ENCODE measurements at regions not wholly inside any gene's neighbourhood (a gene's known extent, or its start where the extent isn't known, plus 50 kb on each side); places are given as distances from the start of the nearest gene placed in this dataset.

- DNase-seq (ENCODE audit: low spot score) = no peak
- TF ChIP-seq CEBPB (IDR thresholded peaks at IDR 0.05; ENCODE audit: borderline replicate concordance, low read depth, low read length) (no peak), ZFP41 (CRISPR knock-in tag; IDR thresholded peaks at IDR 0.05; ENCODE audit: borderline replicate concordance) (no peak), ZBTB26 (CRISPR knock-in tag; IDR thresholded peaks at IDR 0.05; ENCODE audit: borderline replicate concordance) (no peak), POLR2A (IDR thresholded peaks at IDR 0.05; ENCODE audit: insufficient read depth in 1 of 2, low read depth in 2 of 2, low read length in 2 of 2) (no peak), ZBTB7A (CRISPR knock-in tag; IDR thresholded peaks at IDR 0.05) (no peak), RBAK (CRISPR knock-in tag; IDR thresholded peaks at IDR 0.05) (no peak), PAX8 (CRISPR knock-in tag; IDR thresholded peaks at IDR 0.05; ENCODE audit: borderline replicate concordance) (no peak), NCOA1 (CRISPR knock-in tag; IDR thresholded peaks at IDR 0.05) (no peak), HDAC2 (CRISPR knock-in tag; IDR thresholded peaks at IDR 0.05) (no peak), ZNF766 (CRISPR knock-in tag; IDR thresholded peaks at IDR 0.05; ENCODE audit: borderline replicate concordance) (no peak), MLXIP (CRISPR knock-in tag; IDR thresholded peaks at IDR 0.05; ENCODE audit: borderline replicate concordance) (no peak), RORA (CRISPR knock-in tag; IDR thresholded peaks at IDR 0.05) (no peak), GRHL1 (CRISPR knock-in tag; conservative IDR thresholded peaks at IDR 0.05) (no peak), ZNF607 (CRISPR knock-in tag; IDR thresholded peaks at IDR 0.05; ENCODE audit: borderline replicate concordance) (no peak), SP4 (CRISPR knock-in tag; IDR thresholded peaks at IDR 0.05) (no peak), ZBTB46 (CRISPR knock-in tag; IDR thresholded peaks at IDR 0.05; ENCODE audit: borderline replicate concordance) (no peak), HOXA7 (CRISPR knock-in tag; IDR thresholded peaks at IDR 0.05) (no peak), ZNF747 (CRISPR knock-in tag; IDR thresholded peaks at IDR 0.05; ENCODE audit: borderline replicate concordance) (no peak), DPF2 (CRISPR knock-in tag; IDR thresholded peaks at IDR 0.05; ENCODE audit: borderline replicate concordance, low read depth) (no peak)
- Histone ChIP-seq H3K4me3 (replicated peaks in 1 of 3; ENCODE audit: insufficient read depth in 1 of 3, low read depth in 2 of 3, low read length in 3 of 3) (no peak overlapping the region), H3K4me2 (ENCODE audit: low read depth, low read length) (no peak overlapping the region), H3K9ac (ENCODE audit: insufficient read depth, low read depth, low read length) (no peak overlapping the region), H4K20me1 (ENCODE audit: insufficient read depth, low read length) (no peaks in the 10 kb centered on the region), H3K9me3 (ENCODE audit: low read length) (no peaks in the 10 kb centered on the region), H3K36me3 (replicated peaks in 1 of 2; ENCODE audit: control insufficient read depth in 1 of 2, insufficient read depth in 2 of 2, low read length in 2 of 2) (no peaks in the 10 kb centered on the region), H3K27me3 (ENCODE audit: control insufficient read depth in 1 of 2, insufficient read depth in 2 of 2, low read length in 2 of 2) (no peaks in the 10 kb centered on the region), H2AFZ (ENCODE audit: low read length) (no peak overlapping the region), H3K4me1 (ENCODE audit: insufficient read depth, low read length) (no peaks in the 10 kb centered on the region), H3K27ac (ENCODE audit: extremely low read length, insufficient read depth, low read length) (no peak overlapping the region), H3K79me2 (ENCODE audit: insufficient read depth, low read length) (no peaks in the 10 kb centered on the region)
- no peak for ATAC-seq
- no peak for FAIRE-seq
- WGBS (ENCODE audit: low lambda C conversion rate) = 0% methylated on average over 1 of the region's 1 CpG
- ChIA-PET POLR2A (no interaction called here), CTCF (ENCODE audit: low intra/inter-chr PET ratio, low total read pairs) (no interaction called here)
- intact Hi-C loops (cut with micrococcal nuclease; ENCODE audit: unreplicated experiment) (no loop called here), in situ Hi-C loops (cut with HindIII; ENCODE audit: extremely low pct_ligation_motif_present, low pct_unique_long_range_greater_than_20kb) (no loop called here)
- no TSS peak for BruUV-seq (replicated peaks)
These were observed 83.6 kb upstream of the PTCHD1 start for GRCh38 chrX:23251043-23251442.
